Kidney (tissue), 13 donors: ENCODE measurements at regions not wholly inside any gene's neighbourhood (a gene's known extent, or its start where the extent isn't known, plus 50 kb on each side); places are given as distances from the start of the nearest gene placed in this dataset.
A peak's percentile ranks its signal among the peaks of the same experiment; 100 is the strongest.

Experiments used
- DNase-seq, 5 donors: peaks; one replicate each; pipeline ENCODE4 v3.0.0-alpha.2; 2013 to 2020
- FAIRE-seq: peaks from 2 replicates; lab custom pipeline; 2012; peaks lifted over from hg19 to GRCh38; lab: Jason Lieb, UNC
- H3K27ac ChIP-seq, 2 donors: one replicate each; pipeline ENCODE4 v1.7.0; 2013; ENCODE audit warnings: low read depth in 2 of 2, low read length in 2 of 2, inconsistent platforms in 1 of 2
- H3K27me3 ChIP-seq: one replicate; pipeline ENCODE4 v1.7.1; 2013; ENCODE audit warnings: low read length, inconsistent platforms; ENCODE audit not compliant: control insufficient read depth, insufficient read depth
- H3K36me3 ChIP-seq, 3 donors: one replicate each; pipeline versions ENCODE4 v1.7.0 to v1.7.1; 2013; ENCODE audit warnings: low read length in 3 of 3, control low read depth in 1 of 3, inconsistent platforms in 1 of 3; ENCODE audit not compliant: insufficient read depth in 3 of 3, control insufficient read depth in 2 of 3
- H3K4me1 ChIP-seq, 3 donors: one replicate each; pipeline versions ENCODE4 v1.7.0 to v1.7.1; 2013; ENCODE audit warnings: low read length in 3 of 3, inconsistent platforms in 1 of 3, low read depth in 1 of 3; ENCODE audit not compliant: control insufficient read depth in 2 of 3, insufficient read depth in 2 of 3
- H3K4me3 ChIP-seq, 3 donors: one replicate each; pipeline versions ENCODE4 v1.7.0 to v1.8.1; 2013; ENCODE audit warnings: low read length in 3 of 3, control low read depth in 1 of 3, inconsistent platforms in 1 of 3
- H3K9ac ChIP-seq, 3 donors: one replicate each; pipeline versions ENCODE4 v1.7.0 to v1.7.1; 2013; ENCODE audit warnings: low read length in 3 of 3, control low read depth in 1 of 3, inconsistent platforms in 1 of 3
- H3K9me3 ChIP-seq, 3 donors: one replicate each; pipeline versions ENCODE4 v1.7.0 to v1.7.1; 2013; ENCODE audit warnings: low read length in 3 of 3, control low read depth in 1 of 3, inconsistent platforms in 1 of 3; ENCODE audit not compliant: control insufficient read depth in 2 of 3, insufficient read depth in 1 of 3
- CTCF ChIP-seq: IDR thresholded peaks from 3 replicates; pipeline ENCODE4 v1.5.1; 2012; ENCODE audit warnings: mild to moderate bottlenecking, moderate library complexity, borderline replicate concordance; ENCODE audit not compliant: insufficient read depth; ENCODE audit errors: extremely low read depth
- intact Hi-C: fragments of 100-400 bp; cut with DNase I; formaldehyde crosslinking; loops from one replicate; pipeline ENCODE4 v1.11.1; 2022
- donor health status: control.
- donor health status: control.
- donor health status: control.
- donor health status: control.
- donor health status: control.
- donor health status: DM: yes; HTN: yes; CAD: no.
- donor health status: Normal renal cell carcinoma (clear cell type).

GRCh38 chr17:51533821-51534220 is 273.5 kb downstream of the UTP18 start:
- intact Hi-C loops = no loop called here
- no peak for FAIRE-seq
- H3K4me1 ChIP-seq = no peaks in the 10 kb centered on the region

GRCh38 chr17:51536627-51537026 is 276.3 kb downstream of the UTP18 start:
- H3K27ac ChIP-seq = no peak overlapping the region
- intact Hi-C loops = no loop called here
- no peak for FAIRE-seq
- DNase-seq = no peak
- no peaks in the 10 kb centered on the region for H3K9me3 ChIP-seq
- H3K27me3 ChIP-seq = no peaks in the 10 kb centered on the region
- H3K4me3 ChIP-seq = no peak overlapping the region
- no peaks in the 10 kb centered on the region for H3K4me1 ChIP-seq
- no peak for TF ChIP-seq CTCF
- no peak overlapping the region for H3K9ac ChIP-seq
- H3K36me3 ChIP-seq = no peaks in the 10 kb centered on the region

More at GRCh38 chr17:51533821-51534220, 273.5 kb downstream of the UTP18 start:
- DNase-seq = peak in 3 of 5 donors; percentile 14 to 60 (median 59)
- Histone ChIP-seq H3K27ac (no peak overlapping the region), H3K9me3 (no peaks in the 10 kb centered on the region), H3K4me3 (no peak overlapping the region), H3K9ac (no peak overlapping the region), H3K36me3 (no peaks in the 10 kb centered on the region), H3K27me3 (no peaks in the 10 kb centered on the region)
- TF ChIP-seq CTCF = no peak

GRCh38 chr17:51537996-51538550 is 277.7 kb downstream of the UTP18 start:
- no peaks in the 10 kb centered on the region for H3K4me1 ChIP-seq
- FAIRE-seq (no peak), DNase-seq (no peak)
- H3K9me3 ChIP-seq = no peaks in the 10 kb centered on the region
- intact Hi-C loops = no loop called here
- H3K36me3 ChIP-seq = no peaks in the 10 kb centered on the region
- no peak for TF ChIP-seq CTCF
- H3K27me3 ChIP-seq = no peaks in the 10 kb centered on the region
- no peak overlapping the region for H3K27ac ChIP-seq
- H3K9ac ChIP-seq = no peak overlapping the region
- H3K4me3 ChIP-seq = no peak overlapping the region

GRCh38 chr17:51540151-51540550 is 279.8 kb downstream of the UTP18 start:
- H3K27ac ChIP-seq = no peak overlapping the region
- DNase-seq (no peak), FAIRE-seq (no peak)
- H3K4me3 ChIP-seq = no peak overlapping the region
- intact Hi-C loops = no loop called here
- TF ChIP-seq CTCF = no peak
- no peaks in the 10 kb centered on the region for H3K36me3 ChIP-seq
- no peaks in the 10 kb centered on the region for H3K9me3 ChIP-seq
- H3K27me3 ChIP-seq = no peaks in the 10 kb centered on the region
- H3K9ac ChIP-seq = no peak overlapping the region
- no peaks in the 10 kb centered on the region for H3K4me1 ChIP-seq
